ENCODE measurements at regions not wholly inside any gene's neighbourhood (a gene's known extent, or its start where the extent isn't known, plus 50 kb on each side); places are given as distances from the start of the nearest gene placed in this dataset.

DNA sequence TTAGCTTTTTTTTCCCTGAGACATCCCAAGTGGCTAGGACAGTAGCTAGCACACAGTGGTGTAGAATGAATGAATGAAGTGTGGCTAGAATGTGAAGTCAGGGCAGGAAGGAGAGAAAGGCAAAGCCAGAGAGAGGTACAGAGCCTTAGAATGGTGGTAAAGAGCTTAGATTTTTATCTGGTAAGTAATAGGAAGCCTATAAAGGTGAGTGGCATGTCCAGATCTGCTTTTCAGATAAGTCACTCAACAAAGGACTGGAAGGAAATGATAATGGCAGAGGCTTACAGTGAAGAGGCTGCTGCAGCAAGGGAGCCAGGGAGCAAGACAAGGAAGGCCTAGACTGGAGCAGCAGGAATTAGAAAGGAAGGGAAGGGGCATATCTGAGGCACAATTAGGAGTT is 96.0 kb upstream of the PRDM1 start:
- Histone ChIP-seq H3K36me3 (ENCODE audit: control insufficient read depth, low read length) (no peaks in the 10 kb centered on the region), H3K4me3 (ENCODE audit: low read length) (no peak overlapping the region), H3K27ac (ENCODE audit: low read depth, low read length) (no peak overlapping the region), H4K20me1 (ENCODE audit: control insufficient read depth, insufficient read depth, low read depth, low read length) (no peaks in the 10 kb centered on the region), H3K9me2 (replicated peaks; ENCODE audit: control insufficient read depth, low read length) (no peaks in the 10 kb centered on the region), H3K27me3 (ENCODE audit: control insufficient read depth, low read length) (peaks cover 30% of the 10 kb centered on the region), H3K4me2 (ENCODE audit: low read length) (no peak overlapping the region), H3K79me2 (ENCODE audit: control insufficient read depth, low read length) (no peaks in the 10 kb centered on the region), H3F3A (ENCODE audit: control insufficient read depth, insufficient read depth) (no peaks in the 10 kb centered on the region), H3K4me1 (ENCODE audit: control insufficient read depth, low read length) (peaks cover 14% of the 10 kb centered on the region), H3K9me3 (ENCODE audit: control insufficient read depth, insufficient read depth, low read length) (peaks cover 8% of the 10 kb centered on the region; the same call in 1 of the 2 replicates)
- TF ChIP-seq, protein P1, sequence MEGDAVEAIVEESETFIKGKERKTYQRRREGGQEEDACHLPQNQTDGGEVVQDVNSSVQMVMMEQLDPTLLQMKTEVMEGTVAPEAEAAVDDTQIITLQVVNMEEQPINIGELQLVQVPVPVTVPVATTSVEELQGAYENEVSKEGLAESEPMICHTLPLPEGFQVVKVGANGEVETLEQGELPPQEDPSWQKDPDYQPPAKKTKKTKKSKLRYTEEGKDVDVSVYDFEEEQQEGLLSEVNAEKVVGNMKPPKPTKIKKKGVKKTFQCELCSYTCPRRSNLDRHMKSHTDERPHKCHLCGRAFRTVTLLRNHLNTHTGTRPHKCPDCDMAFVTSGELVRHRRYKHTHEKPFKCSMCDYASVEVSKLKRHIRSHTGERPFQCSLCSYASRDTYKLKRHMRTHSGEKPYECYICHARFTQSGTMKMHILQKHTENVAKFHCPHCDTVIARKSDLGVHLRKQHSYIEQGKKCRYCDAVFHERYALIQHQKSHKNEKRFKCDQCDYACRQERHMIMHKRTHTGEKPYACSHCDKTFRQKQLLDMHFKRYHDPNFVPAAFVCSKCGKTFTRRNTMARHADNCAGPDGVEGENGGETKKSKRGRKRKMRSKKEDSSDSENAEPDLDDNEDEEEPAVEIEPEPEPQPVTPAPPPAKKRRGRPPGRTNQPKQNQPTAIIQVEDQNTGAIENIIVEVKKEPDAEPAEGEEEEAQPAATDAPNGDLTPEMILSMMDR (IDR thresholded peaks at IDR 0.05; ENCODE audit: low read depth, low read length, poor library complexity, severe bottlenecking) = no peak
- no peak for TF ChIP-seq EZH2phosphoT487 (IDR thresholded peaks at IDR 0.05; ENCODE audit: borderline replicate concordance, low read length)

DNA sequence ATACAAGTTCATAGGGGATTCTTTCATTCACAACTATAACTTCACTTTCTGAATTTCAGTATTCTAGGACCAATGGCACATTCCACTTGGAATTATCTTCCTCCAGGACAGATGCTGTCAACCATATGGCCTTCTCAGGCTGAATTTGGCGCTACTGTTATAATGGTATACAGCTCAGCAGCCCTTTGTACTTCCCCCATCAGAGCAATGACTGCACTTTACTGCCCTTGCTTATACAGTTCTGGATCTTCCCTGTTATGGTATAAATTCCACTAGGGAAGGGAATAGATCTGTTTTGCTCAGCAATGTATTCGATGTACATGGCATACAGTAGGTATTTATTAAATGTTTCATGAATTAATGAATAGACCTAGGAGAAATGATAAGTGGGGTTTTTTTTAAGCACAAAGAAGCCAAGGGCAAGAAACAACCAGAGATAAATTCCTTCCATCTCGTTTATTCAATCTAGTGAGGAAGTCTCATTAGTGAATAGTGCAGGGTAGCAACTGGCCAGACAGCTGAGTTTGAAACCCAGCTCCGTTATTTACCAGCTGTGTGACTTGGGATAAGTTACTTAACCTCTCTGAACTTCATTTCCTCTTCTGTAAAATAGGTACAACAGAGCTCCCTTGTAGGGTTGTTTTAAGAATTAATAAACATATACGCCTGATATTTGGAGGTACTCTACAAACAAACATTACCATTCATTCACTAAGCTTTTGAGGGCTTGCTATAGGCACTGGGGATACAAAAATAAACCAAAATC is 97.1 kb upstream of the PRDM1 start:
- TF ChIP-seq, protein P1 (IDR thresholded peaks at IDR 0.05; ENCODE audit: low read depth, low read length, poor library complexity, severe bottlenecking) = no peak
- no peak for TF ChIP-seq EZH2phosphoT487 (IDR thresholded peaks at IDR 0.05; ENCODE audit: borderline replicate concordance, low read length)
- Histone ChIP-seq H3K4me1 (ENCODE audit: control insufficient read depth, low read length) (peaks cover 14% of the 10 kb centered on the region), H3K4me3 (ENCODE audit: low read length) (no peak overlapping the region), H3K36me3 (ENCODE audit: control insufficient read depth, low read length) (no peaks in the 10 kb centered on the region), H3F3A (ENCODE audit: control insufficient read depth, insufficient read depth) (no peaks in the 10 kb centered on the region), H3K79me2 (ENCODE audit: control insufficient read depth, low read length) (no peaks in the 10 kb centered on the region), H3K9me3 (ENCODE audit: control insufficient read depth, insufficient read depth, low read length) (peaks cover 8% of the 10 kb centered on the region; the same call in 1 of the 2 replicates), H3K27ac (ENCODE audit: low read depth, low read length) (no peak overlapping the region), H3K27me3 (ENCODE audit: control insufficient read depth, low read length) (peaks cover 30% of the 10 kb centered on the region), H4K20me1 (ENCODE audit: control insufficient read depth, insufficient read depth, low read depth, low read length) (no peaks in the 10 kb centered on the region), H3K9me2 (replicated peaks; ENCODE audit: control insufficient read depth, low read length) (no peaks in the 10 kb centered on the region), H3K4me2 (ENCODE audit: low read length) (no peak overlapping the region)

DNA sequence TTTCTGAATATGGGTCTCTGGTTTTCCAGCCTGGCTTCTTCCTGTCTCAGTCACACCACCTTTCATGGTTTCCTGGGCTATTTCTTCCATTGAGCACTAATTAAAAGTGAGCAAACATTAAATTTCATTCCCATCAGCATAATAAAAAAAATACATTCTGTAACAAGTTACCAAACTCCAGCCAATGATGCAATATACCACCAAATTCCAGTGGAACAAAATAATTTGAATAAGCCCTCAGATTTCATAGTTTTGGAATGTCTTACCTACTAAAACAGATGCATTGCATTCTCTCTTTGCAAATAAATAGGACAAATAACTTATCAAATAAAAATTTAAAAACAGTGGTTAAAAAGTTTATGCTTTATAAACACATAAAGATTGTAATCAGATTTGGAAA is 97.8 kb upstream of the PRDM1 start:
- no peak overlapping the region for H3K4me2 ChIP-seq (ENCODE audit: low read length)
- H3K27ac ChIP-seq (ENCODE audit: low read depth, low read length) = no peak overlapping the region
- H4K20me1 ChIP-seq (ENCODE audit: control insufficient read depth, insufficient read depth, low read depth, low read length) = no peaks in the 10 kb centered on the region
- H3K4me1 ChIP-seq (ENCODE audit: control insufficient read depth, low read length) = peaks cover 14% of the 10 kb centered on the region
- no peaks in the 10 kb centered on the region for H3F3A ChIP-seq (ENCODE audit: control insufficient read depth, insufficient read depth)
- H3K36me3 ChIP-seq (ENCODE audit: control insufficient read depth, low read length) = no peaks in the 10 kb centered on the region
- no peaks in the 10 kb centered on the region for H3K79me2 ChIP-seq (ENCODE audit: control insufficient read depth, low read length)
- H3K27me3 ChIP-seq (ENCODE audit: control insufficient read depth, low read length) = peaks cover 30% of the 10 kb centered on the region
- H3K9me3 ChIP-seq (ENCODE audit: control insufficient read depth, insufficient read depth, low read length) = peaks cover 4% of the 10 kb centered on the region; the same call in 1 of the 2 replicates
- TF ChIP-seq, protein P1 (IDR thresholded peaks at IDR 0.05; ENCODE audit: low read depth, low read length, poor library complexity, severe bottlenecking) = no peak
- no peak for TF ChIP-seq EZH2phosphoT487 (IDR thresholded peaks at IDR 0.05; ENCODE audit: borderline replicate concordance, low read length)
- H3K4me3 ChIP-seq (ENCODE audit: low read length) = no peak overlapping the region
- H3K9me2 ChIP-seq (replicated peaks; ENCODE audit: control insufficient read depth, low read length) = no peaks in the 10 kb centered on the region

Measured in DOHH2 (cell line).